GM12878 (cell line): ENCODE measurements at regions not wholly inside any gene's neighbourhood (a gene's known extent, or its start where the extent isn't known, plus 50 kb on each side); places are given as distances from the start of the nearest gene placed in this dataset.

Source experiments
- ATAC-seq: fragments of 200-7000 bp; cut with Tn5 transposase; 3 replicates; pipeline ENCODE4 v1.9.1; 2020; ENCODE audit warnings: mild to moderate bottlenecking, moderate library complexity
- BruUV-seq: library from RNA; stranded (reverse); fragments of 400-500 nt; replicated peaks from 2 replicates; lab custom pipeline; 2021; lab: Mats Ljungman, UMichigan
- CTCF ChIA-PET: fragments of 300-600 bp; sonication (Branson Sonifier 250); formaldehyde crosslinking; extraction: SDS; loops from one replicate; lab custom pipeline; 2021; ENCODE audit warnings: inconsistent platforms; lab: Yijun Ruan, JAX
- POLR2A ChIA-PET: fragments of 350-600 bp; formaldehyde crosslinking; extraction: SDS; loops from one replicate; lab custom pipeline; 2021; ENCODE audit warnings: inconsistent platforms; lab: Charles Lee
- RAD21 ChIA-PET: fragments of 300-600 bp; sonication (Branson Sonifier 250); formaldehyde crosslinking; loops from one replicate; lab custom pipeline; 2023; ENCODE audit warnings: antibody characterized with exemption; ENCODE audit not compliant: unreplicated experiment; lab: Charles Lee
- SMC1A ChIA-PET: fragments of 300-600 bp; sonication (Branson Sonifier 250); formaldehyde crosslinking; loops from one replicate; lab custom pipeline; 2023; ENCODE audit not compliant: unreplicated experiment, uncharacterized antibody; lab: Charles Lee
- DNase-seq: peaks from one replicate; pipeline ENCODE4 v3.0.0-alpha.2; 2011; ENCODE audit warnings: low read depth, low spot score
- FAIRE-seq: peaks from 3 replicates; lab custom pipeline; 2011; peaks lifted over from hg19 to GRCh38; lab: Jason Lieb, UNC
- H2AFZ ChIP-seq: 2 replicates; pipeline ENCODE4 v1.6.0; 2011; ENCODE audit warnings: low read depth, low read length, control low read depth; ENCODE audit not compliant: control insufficient read depth
- H3K27ac ChIP-seq: 2 replicates; pipeline ENCODE4 v1.5.1; 2011; ENCODE audit warnings: control low read depth; ENCODE audit not compliant: control insufficient read depth, insufficient read depth
- H3K27me3 ChIP-seq, 2 experiments: replicated peaks in 1 of 2; 2 replicates each; pipeline versions ENCODE4 v1.6.0 to v1.6.1; 2011; ENCODE audit warnings: low read length in 1 of 2; ENCODE audit not compliant: control insufficient read depth in 2 of 2, insufficient read depth in 2 of 2
- H3K36me3 ChIP-seq, 2 experiments: 2 replicates each; pipeline ENCODE4 v1.5.1; 2011; ENCODE audit warnings: low read length in 1 of 2; ENCODE audit not compliant: control insufficient read depth in 2 of 2, insufficient read depth in 2 of 2
- H3K4me1 ChIP-seq: 2 replicates; pipeline ENCODE4 v1.6.1; 2011; ENCODE audit warnings: mild to moderate bottlenecking, low read length, moderate library complexity, mixed read lengths; ENCODE audit not compliant: control insufficient read depth, insufficient read depth
- H3K4me2 ChIP-seq: 2 replicates; pipeline ENCODE4 v1.6.0; 2011; ENCODE audit warnings: control low read depth; ENCODE audit not compliant: control insufficient read depth, insufficient read depth
- H3K4me3 ChIP-seq: fragments of 200-600 bp; sonication (generic); 2 replicates; pipeline ENCODE4 v1.5.1; 2016
- H3K79me2 ChIP-seq: 2 replicates; pipeline ENCODE4 v1.6.0; 2011; ENCODE audit warnings: low read length; ENCODE audit not compliant: control insufficient read depth, insufficient read depth
- H3K9ac ChIP-seq: 2 replicates; pipeline ENCODE4 v1.8.0; 2011; ENCODE audit warnings: low read length, control low read depth, mixed read lengths; ENCODE audit not compliant: control insufficient read depth, insufficient read depth
- H3K9me3 ChIP-seq: replicated peaks from 3 replicates; pipeline ENCODE4 v1.5.1; 2011; ENCODE audit warnings: mild to moderate bottlenecking, low read length; ENCODE audit not compliant: control insufficient read depth, insufficient read depth
- H4K20me1 ChIP-seq: 2 replicates; pipeline ENCODE4 v1.6.0; 2011; ENCODE audit not compliant: control insufficient read depth, insufficient read depth
- CBX5 ChIP-seq: sonication (generic); IDR thresholded peaks from 2 replicates; pipeline ENCODE4 v1.6.1; 2016; ENCODE audit warnings: low read depth, moderate library complexity, mild to moderate bottlenecking, inconsistent platforms
- CHD4 ChIP-seq: fragments of 200-600 bp; sonication (generic); IDR thresholded peaks from 2 replicates; pipeline ENCODE4 v1.6.1; 2016; ENCODE audit warnings: mild to moderate bottlenecking
- ESRRA ChIP-seq: IDR thresholded peaks from 2 replicates; pipeline ENCODE4 v1.6.1; 2012; ENCODE audit warnings: mild to moderate bottlenecking, low read length, improper control_type of control experiment
- EZH2 ChIP-seq: IDR thresholded peaks from 2 replicates; pipeline ENCODE4 v1.6.1; 2012; ENCODE audit warnings: low read depth, mild to moderate bottlenecking, control low read depth, inconsistent platforms, low read length, borderline replicate concordance; ENCODE audit not compliant: control insufficient read depth
- HSF1 ChIP-seq: fragments of 150-350 bp; IDR thresholded peaks from 2 replicates; pipeline ENCODE4 v1.6.1; 2014; ENCODE audit warnings: mild to moderate bottlenecking, low read depth, low read length
- MXI1 ChIP-seq: fragments of 150-350 bp; IDR thresholded peaks from 2 replicates; pipeline ENCODE4 v1.6.1; 2011; ENCODE audit warnings: low read depth, mild to moderate bottlenecking, inconsistent platforms, low read length, improper control_type of control experiment
- NRF1 ChIP-seq: conservative IDR thresholded peaks from 2 replicates; pipeline ENCODE4 v1.6.1; 2011; ENCODE audit warnings: mild to moderate bottlenecking, low read depth, low read length, improper control_type of control experiment
- POLR2A ChIP-seq: IDR thresholded peaks from 2 replicates; pipeline ENCODE4 v1.6.1; 2011; ENCODE audit warnings: low read depth, mild to moderate bottlenecking, low read length
- SMARCA5 ChIP-seq: fragments of 450-650 bp; IDR thresholded peaks from 2 replicates; pipeline ENCODE4 v1.6.1; 2017; ENCODE audit warnings: mild to moderate bottlenecking
- SREBF2 ChIP-seq: IDR thresholded peaks from 2 replicates; pipeline ENCODE4 v1.6.1; 2012; ENCODE audit warnings: mild to moderate bottlenecking, low read length
- ZBTB40 ChIP-seq: fragments of 450-650 bp; IDR thresholded peaks from 2 replicates; pipeline ENCODE4 v1.6.1; 2016; ENCODE audit warnings: mild to moderate bottlenecking, moderate library complexity, borderline replicate concordance
- WGBS: methylation state at CpG from one replicate; pipeline ENCODE4 v1.1.6; 2016; ENCODE audit warnings: low lambda C conversion rate; ENCODE audit not compliant: insufficient replicate concordance, insufficient coverage; ENCODE audit errors: missing lambda C conversion rate; 5-methylcytosine and 5-hydroxymethylcytosine counted together
- in situ Hi-C: fragments of 300-500 bp; cut with MboI; formaldehyde crosslinking; loops from 9 replicates; pipeline ENCODE4 v1.14.3; 2018; ENCODE audit warnings: mixed read lengths
- intact Hi-C: fragments of 100-400 bp; cut with micrococcal nuclease; formaldehyde crosslinking; loops from one replicate; pipeline ENCODE4 v1.14.2; 2022; ENCODE audit not compliant: unreplicated experiment

GRCh38 chr12:67155863-67156262 is 113.3 kb upstream of the CAND1 start:
- H3K4me2 ChIP-seq = no peak overlapping the region
- ATAC-seq (no peak), FAIRE-seq (no peak), DNase-seq (no peak)
- no peaks in the 10 kb centered on the region for H3K79me2 ChIP-seq
- H3K36me3 ChIP-seq = no peaks in the 10 kb centered on the region
- BruUV-seq = no TSS peak
- in situ Hi-C loops = no loop called here
- H3K27me3 ChIP-seq = no peaks in the 10 kb centered on the region
- ChIA-PET SMC1A (no interaction called here), POLR2A (interaction anchor here (0.6 kb wide), 1 partner anchor 86 kb away, joined by 3 read pairs; no protein-coding TSS in a partner anchor), RAD21 (no interaction called here), CTCF (no interaction called here)
- no peak overlapping the region for H3K27ac ChIP-seq
- no peaks in the 10 kb centered on the region for H3K4me1 ChIP-seq
- H4K20me1 ChIP-seq = no peaks in the 10 kb centered on the region
- H3K9ac ChIP-seq = no peak overlapping the region
- no peak overlapping the region for H3K4me3 ChIP-seq
- no peak overlapping the region for H2AFZ ChIP-seq
- intact Hi-C loops = no loop called here
- TF ChIP-seq SMARCA5 (no peak), HSF1 (no peak), POLR2A (no peak), EZH2 (no peak), NRF1 (no peak), ESRRA (no peak), ZBTB40 (no peak), MXI1 (no peak), CBX5 (no peak), SREBF2 (no peak), CHD4 (no peak)
- H3K9me3 ChIP-seq = no peaks in the 10 kb centered on the region
- 21% methylated on average over 2 of the region's 4 CpGs for WGBS
